ENCODE measurements at regions not wholly inside any gene's neighbourhood (a gene's known extent, or its start where the extent isn't known, plus 50 kb on each side); places are given as distances from the start of the nearest gene placed in this dataset.

GRCh38 chr10:125343983-125344382 is 183.6 kb upstream of the CTBP2 start:
- no peak for DNase-seq
- Histone ChIP-seq H3K18ac (ENCODE audit: low read length) (no peak overlapping the region), H3K79me1 (ENCODE audit: low read length) (no peaks in the 10 kb centered on the region), H3K4me2 (ENCODE audit: low read length) (no peak overlapping the region), H2BK15ac (replicated peaks; ENCODE audit: low read depth) (no peak overlapping the region), H3K23ac (ENCODE audit: low read length) (no peak overlapping the region), H3K27ac (ENCODE audit: low read depth, low read length) (no peak overlapping the region), H3K56ac (ENCODE audit: low read length) (no peak overlapping the region), H2BK120ac (ENCODE audit: low read depth, low read length) (no peak overlapping the region), H4K8ac (ENCODE audit: low read depth, low read length) (no peak overlapping the region), H3K4ac (ENCODE audit: low read depth, low read length) (no peak overlapping the region), H3K9ac (ENCODE audit: low read length) (no peak overlapping the region), H2BK5ac (ENCODE audit: low read length) (no peak overlapping the region), H3K79me2 (ENCODE audit: control insufficient read depth, insufficient read depth, low read length) (no peaks in the 10 kb centered on the region), H3K4me3 (ENCODE audit: low read length) (no peak overlapping the region), H3K36me3 (ENCODE audit: control insufficient read depth, insufficient read depth, low read length) (no peaks in the 10 kb centered on the region), H2AK5ac (ENCODE audit: low read length) (no peak overlapping the region), H4K5ac (ENCODE audit: low read length) (no peak overlapping the region), H3K27me3 (ENCODE audit: insufficient read depth, low read length, poor library complexity) (no peaks in the 10 kb centered on the region), H3K4me1 (ENCODE audit: control insufficient read depth, low read depth, low read length) (no peaks in the 10 kb centered on the region)
- no CpG with 5 or more reads among the region's 3 CpGs for WGBS (ENCODE audit: extremely low coverage, insufficient coverage, low lambda C conversion rate)

DNA sequence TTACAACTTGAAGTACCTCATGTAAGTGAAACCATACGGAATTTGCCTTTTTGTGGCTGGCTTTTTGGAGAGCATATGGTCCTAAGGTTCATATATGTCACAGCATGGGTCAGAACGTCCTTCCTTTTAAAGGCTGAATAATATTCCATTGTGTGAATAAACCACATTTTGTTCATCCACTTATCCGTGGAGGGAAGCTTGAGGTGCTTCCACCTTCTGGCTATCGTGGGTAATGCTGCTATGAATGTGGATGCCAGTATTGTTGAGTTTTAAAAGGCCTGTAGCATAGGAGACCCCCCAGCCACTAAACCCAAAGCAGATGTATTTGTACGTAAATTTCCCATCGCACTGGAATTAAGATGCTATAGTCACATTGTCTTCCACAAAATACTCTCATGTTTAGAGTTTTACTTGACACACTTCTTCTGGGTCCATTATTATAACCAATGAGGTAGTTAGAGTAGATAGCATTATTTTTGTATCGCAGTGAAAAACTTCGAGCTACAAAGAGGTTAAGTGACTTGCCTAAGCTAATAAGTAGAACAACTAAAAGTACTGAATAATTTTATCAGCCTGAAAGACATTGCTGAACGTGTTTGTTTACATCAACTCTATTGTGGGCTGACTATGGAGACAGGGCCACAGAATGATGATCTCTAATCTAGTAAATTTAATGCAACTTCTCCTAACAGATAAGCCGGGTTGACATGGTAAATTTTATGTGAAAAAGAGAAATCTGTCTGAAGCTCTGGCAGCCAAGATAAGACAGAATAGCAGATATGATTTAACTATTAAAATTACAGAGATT is 183.0 kb upstream of the CTBP2 start:
- peak; percentile 48 for DNase-seq
- Histone ChIP-seq H3K27ac (ENCODE audit: low read depth, low read length) (no peak overlapping the region), H3K4ac (ENCODE audit: low read depth, low read length) (no peak overlapping the region), H3K23ac (ENCODE audit: low read length) (no peak overlapping the region), H3K4me1 (ENCODE audit: control insufficient read depth, low read depth, low read length) (no peaks in the 10 kb centered on the region), H2BK120ac (ENCODE audit: low read depth, low read length) (no peak overlapping the region), H4K8ac (ENCODE audit: low read depth, low read length) (no peak overlapping the region), H3K79me2 (ENCODE audit: control insufficient read depth, insufficient read depth, low read length) (no peaks in the 10 kb centered on the region), H3K9ac (ENCODE audit: low read length) (no peak overlapping the region), H3K4me3 (ENCODE audit: low read length) (no peak overlapping the region), H4K5ac (ENCODE audit: low read length) (no peak overlapping the region), H3K18ac (ENCODE audit: low read length) (no peak overlapping the region), H3K36me3 (ENCODE audit: control insufficient read depth, insufficient read depth, low read length) (no peaks in the 10 kb centered on the region), H3K27me3 (ENCODE audit: insufficient read depth, low read length, poor library complexity) (no peaks in the 10 kb centered on the region), H2BK15ac (replicated peaks; ENCODE audit: low read depth) (no peak overlapping the region), H2AK5ac (ENCODE audit: low read length) (no peak overlapping the region), H2BK5ac (ENCODE audit: low read length) (no peak overlapping the region), H3K56ac (ENCODE audit: low read length) (no peak overlapping the region), H3K4me2 (ENCODE audit: low read length) (no peak overlapping the region), H3K79me1 (ENCODE audit: low read length) (no peaks in the 10 kb centered on the region)
- WGBS (ENCODE audit: extremely low coverage, insufficient coverage, low lambda C conversion rate) = no CpG with 5 or more reads among the region's 10 CpGs

- DNase-seq = no peak
- H3K4me3 ChIP-seq (ENCODE audit: low read length) = no peak overlapping the region
- H3K23ac ChIP-seq (ENCODE audit: low read length) = no peak overlapping the region
- H3K4me2 ChIP-seq (ENCODE audit: low read length) = no peak overlapping the region
- no peak overlapping the region for H3K56ac ChIP-seq (ENCODE audit: low read length)
- H3K4me1 ChIP-seq (ENCODE audit: control insufficient read depth, low read depth, low read length) = no peaks in the 10 kb centered on the region
- H3K9ac ChIP-seq (ENCODE audit: low read length) = no peak overlapping the region
- no peak overlapping the region for H2AK5ac ChIP-seq (ENCODE audit: low read length)
- no peak overlapping the region for H4K5ac ChIP-seq (ENCODE audit: low read length)
- H3K4ac ChIP-seq (ENCODE audit: low read depth, low read length) = no peak overlapping the region
- H2BK5ac ChIP-seq (ENCODE audit: low read length) = no peak overlapping the region
- 100% methylated on average over 1 of the region's 5 CpGs for WGBS (ENCODE audit: extremely low coverage, insufficient coverage, low lambda C conversion rate)
- H3K27me3 ChIP-seq (ENCODE audit: insufficient read depth, low read length, poor library complexity) = no peaks in the 10 kb centered on the region
- H3K79me2 ChIP-seq (ENCODE audit: control insufficient read depth, insufficient read depth, low read length) = no peaks in the 10 kb centered on the region
- H3K18ac ChIP-seq (ENCODE audit: low read length) = no peak overlapping the region
- no peaks in the 10 kb centered on the region for H3K79me1 ChIP-seq (ENCODE audit: low read length)
- no peak overlapping the region for H2BK120ac ChIP-seq (ENCODE audit: low read depth, low read length)
- no peak overlapping the region for H4K8ac ChIP-seq (ENCODE audit: low read depth, low read length)
- no peak overlapping the region for H2BK15ac ChIP-seq (replicated peaks; ENCODE audit: low read depth)
- no peaks in the 10 kb centered on the region for H3K36me3 ChIP-seq (ENCODE audit: control insufficient read depth, insufficient read depth, low read length)
- no peak overlapping the region for H3K27ac ChIP-seq (ENCODE audit: low read depth, low read length)
Observed at GRCh38 chr10:125341611-125342010, 181.2 kb upstream of the CTBP2 start.

DNA sequence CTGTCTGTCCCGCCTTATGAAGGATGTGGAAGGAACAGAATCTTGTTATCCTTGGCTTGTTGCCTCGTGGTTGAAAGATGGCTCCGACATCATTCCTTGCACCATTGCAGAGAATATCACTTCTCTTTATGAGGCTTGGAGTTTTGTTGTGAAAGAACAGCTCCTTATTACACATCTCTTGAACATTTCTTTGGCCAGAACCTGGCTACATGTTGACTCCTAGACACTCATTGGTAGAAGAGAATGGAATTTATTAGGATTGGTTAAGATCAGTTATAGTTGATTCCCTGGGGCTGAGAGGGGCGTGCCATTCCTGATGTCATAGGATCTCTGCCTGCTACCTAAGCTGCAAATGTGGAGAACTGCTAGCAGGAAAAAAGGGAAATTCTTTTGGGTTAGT is 180.5 kb upstream of the CTBP2 start:
- no peak overlapping the region for H2BK15ac ChIP-seq (replicated peaks; ENCODE audit: low read depth)
- no peaks in the 10 kb centered on the region for H3K4me1 ChIP-seq (ENCODE audit: control insufficient read depth, low read depth, low read length)
- no peak overlapping the region for H4K8ac ChIP-seq (ENCODE audit: low read depth, low read length)
- WGBS (ENCODE audit: extremely low coverage, insufficient coverage, low lambda C conversion rate) = no CpG with 5 or more reads among the region's 4 CpGs
- no peaks in the 10 kb centered on the region for H3K79me2 ChIP-seq (ENCODE audit: control insufficient read depth, insufficient read depth, low read length)
- no peak overlapping the region for H3K4ac ChIP-seq (ENCODE audit: low read depth, low read length)
- H3K18ac ChIP-seq (ENCODE audit: low read length) = no peak overlapping the region
- no peaks in the 10 kb centered on the region for H3K79me1 ChIP-seq (ENCODE audit: low read length)
- H3K27ac ChIP-seq (ENCODE audit: low read depth, low read length) = no peak overlapping the region
- H2AK5ac ChIP-seq (ENCODE audit: low read length) = no peak overlapping the region
- H2BK5ac ChIP-seq (ENCODE audit: low read length) = no peak overlapping the region
- H3K9ac ChIP-seq (ENCODE audit: low read length) = no peak overlapping the region
- no peak overlapping the region for H3K23ac ChIP-seq (ENCODE audit: low read length)
- H3K4me2 ChIP-seq (ENCODE audit: low read length) = no peak overlapping the region
- H3K36me3 ChIP-seq (ENCODE audit: control insufficient read depth, insufficient read depth, low read length) = no peaks in the 10 kb centered on the region
- no peak overlapping the region for H2BK120ac ChIP-seq (ENCODE audit: low read depth, low read length)
- no peak overlapping the region for H4K5ac ChIP-seq (ENCODE audit: low read length)
- H3K27me3 ChIP-seq (ENCODE audit: insufficient read depth, low read length, poor library complexity) = no peaks in the 10 kb centered on the region
- H3K56ac ChIP-seq (ENCODE audit: low read length) = no peak overlapping the region
- H3K4me3 ChIP-seq (ENCODE audit: low read length) = no peak overlapping the region
- DNase-seq = no peak

DNA sequence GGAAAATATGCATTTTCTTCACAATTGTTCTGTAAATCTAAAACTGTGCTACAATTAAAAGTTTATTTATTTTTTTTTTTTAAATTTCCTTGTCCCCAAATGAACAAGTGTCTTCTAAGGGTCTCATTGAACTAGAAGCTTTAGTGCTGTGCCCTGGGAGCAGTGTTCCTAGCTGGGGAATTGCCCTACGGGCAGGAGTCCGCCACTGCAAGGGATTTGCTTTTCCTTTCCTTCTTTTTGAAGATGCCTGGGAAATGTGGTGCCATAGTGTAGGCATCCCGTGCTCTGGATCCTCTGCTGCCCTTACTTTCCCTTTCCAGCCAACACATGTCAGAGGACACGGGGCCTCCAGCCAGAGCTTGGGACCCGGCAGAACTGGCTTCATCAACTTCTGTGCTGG is 177.1 kb upstream of the CTBP2 start:
- H3K27me3 ChIP-seq (ENCODE audit: insufficient read depth, low read length, poor library complexity) = no peaks in the 10 kb centered on the region
- H3K23ac ChIP-seq (ENCODE audit: low read length) = no peak overlapping the region
- H3K27ac ChIP-seq (ENCODE audit: low read depth, low read length) = no peak overlapping the region
- no peaks in the 10 kb centered on the region for H3K79me2 ChIP-seq (ENCODE audit: control insufficient read depth, insufficient read depth, low read length)
- H2BK120ac ChIP-seq (ENCODE audit: low read depth, low read length) = no peak overlapping the region
- H3K79me1 ChIP-seq (ENCODE audit: low read length) = no peaks in the 10 kb centered on the region
- no peak overlapping the region for H3K9ac ChIP-seq (ENCODE audit: low read length)
- no peak overlapping the region for H3K4me2 ChIP-seq (ENCODE audit: low read length)
- H3K56ac ChIP-seq (ENCODE audit: low read length) = no peak overlapping the region
- no peak overlapping the region for H2AK5ac ChIP-seq (ENCODE audit: low read length)
- H4K8ac ChIP-seq (ENCODE audit: low read depth, low read length) = no peak overlapping the region
- no peak overlapping the region for H3K4ac ChIP-seq (ENCODE audit: low read depth, low read length)
- no peaks in the 10 kb centered on the region for H3K4me1 ChIP-seq (ENCODE audit: control insufficient read depth, low read depth, low read length)
- WGBS (ENCODE audit: extremely low coverage, insufficient coverage, low lambda C conversion rate) = no CpG with 5 or more reads among the region's 5 CpGs
- no peak overlapping the region for H2BK5ac ChIP-seq (ENCODE audit: low read length)
- no peak overlapping the region for H2BK15ac ChIP-seq (replicated peaks; ENCODE audit: low read depth)
- H3K4me3 ChIP-seq (ENCODE audit: low read length) = no peak overlapping the region
- DNase-seq = peak; percentile 29
- H3K18ac ChIP-seq (ENCODE audit: low read length) = no peak overlapping the region
- H3K36me3 ChIP-seq (ENCODE audit: control insufficient read depth, insufficient read depth, low read length) = no peaks in the 10 kb centered on the region
- H4K5ac ChIP-seq (ENCODE audit: low read length) = no peak overlapping the region

DNA sequence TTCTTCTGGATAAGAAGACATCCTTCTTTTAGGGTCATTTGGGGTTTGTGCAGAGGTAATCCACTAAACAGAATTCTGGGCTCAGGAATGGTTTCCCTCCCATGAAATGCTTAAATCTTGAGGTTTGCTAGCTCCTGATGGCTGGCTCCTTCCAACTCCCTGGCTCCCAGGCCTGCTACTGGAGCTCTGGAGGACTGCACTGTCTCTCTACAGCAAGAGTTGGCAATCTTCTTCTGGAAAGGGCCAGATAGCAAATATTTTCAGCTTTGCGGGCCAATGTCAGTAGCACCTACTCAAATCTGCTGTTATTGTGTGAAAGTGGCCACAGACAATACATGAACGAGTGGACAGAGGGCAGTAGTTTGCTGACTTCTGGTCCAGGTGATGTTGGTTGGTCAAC is 174.2 kb upstream of the CTBP2 start:
- no peak for DNase-seq
- Histone ChIP-seq H3K23ac (ENCODE audit: low read length) (no peak overlapping the region), H2AK5ac (ENCODE audit: low read length) (no peak overlapping the region), H3K79me1 (ENCODE audit: low read length) (no peaks in the 10 kb centered on the region), H3K36me3 (ENCODE audit: control insufficient read depth, insufficient read depth, low read length) (no peaks in the 10 kb centered on the region), H2BK15ac (replicated peaks; ENCODE audit: low read depth) (no peak overlapping the region), H3K56ac (ENCODE audit: low read length) (no peak overlapping the region), H3K4ac (ENCODE audit: low read depth, low read length) (no peak overlapping the region), H4K8ac (ENCODE audit: low read depth, low read length) (no peak overlapping the region), H3K4me3 (ENCODE audit: low read length) (no peak overlapping the region), H2BK120ac (ENCODE audit: low read depth, low read length) (no peak overlapping the region), H3K79me2 (ENCODE audit: control insufficient read depth, insufficient read depth, low read length) (no peaks in the 10 kb centered on the region), H3K9ac (ENCODE audit: low read length) (no peak overlapping the region), H3K27ac (ENCODE audit: low read depth, low read length) (no peak overlapping the region), H3K27me3 (ENCODE audit: insufficient read depth, low read length, poor library complexity) (no peaks in the 10 kb centered on the region), H3K4me1 (ENCODE audit: control insufficient read depth, low read depth, low read length) (no peaks in the 10 kb centered on the region), H3K4me2 (ENCODE audit: low read length) (no peak overlapping the region), H3K18ac (ENCODE audit: low read length) (no peak overlapping the region), H2BK5ac (ENCODE audit: low read length) (no peak overlapping the region), H4K5ac (ENCODE audit: low read length) (no peak overlapping the region)
- no CpG with 5 or more reads among the region's 2 CpGs for WGBS (ENCODE audit: extremely low coverage, insufficient coverage, low lambda C conversion rate)

Measured in mesendoderm (in vitro differentiated cells).